Neuronal stem cell (in vitro differentiated cells): ENCODE measurements at regions not wholly inside any gene's neighbourhood (a gene's known extent, or its start where the extent isn't known, plus 50 kb on each side); places are given as distances from the start of the nearest gene placed in this dataset.

ENCODE experiments used
- DNase-seq: peaks from one replicate; pipeline ENCODE4 v3.0.0-alpha.2; 2013; ENCODE audit warnings: low spot score
- H2AFZ ChIP-seq: one replicate; pipeline ENCODE4 v1.6.1; 2013; ENCODE audit warnings: mild to moderate bottlenecking, low read length, inconsistent platforms
- H2AK5ac ChIP-seq: 2 replicates; pipeline ENCODE4 v1.6.1; 2013; ENCODE audit warnings: low read depth, mild to moderate bottlenecking, inconsistent platforms, low read length, moderate library complexity, mixed read lengths
- H2BK120ac ChIP-seq: 2 replicates; pipeline ENCODE4 v1.6.1; 2013; ENCODE audit warnings: low read depth, mild to moderate bottlenecking, inconsistent platforms, low read length, moderate library complexity, mixed read lengths
- H2BK12ac ChIP-seq: one replicate; pipeline ENCODE4 v1.6.1; 2013; ENCODE audit warnings: low read length, inconsistent platforms
- H2BK15ac ChIP-seq: 2 replicates; pipeline ENCODE4 v1.6.1; 2013; ENCODE audit warnings: mild to moderate bottlenecking, low read length, inconsistent platforms, mixed read lengths
- H2BK5ac ChIP-seq: one replicate; pipeline ENCODE4 v1.6.1; 2013; ENCODE audit warnings: inconsistent platforms, mild to moderate bottlenecking, low read length, moderate library complexity
- H3K14ac ChIP-seq: one replicate; pipeline ENCODE4 v1.6.1; 2013; ENCODE audit warnings: low read length, inconsistent platforms
- H3K18ac ChIP-seq: 2 replicates; pipeline ENCODE4 v1.6.1; 2013; ENCODE audit warnings: low read length, inconsistent platforms
- H3K23ac ChIP-seq: 2 replicates; pipeline ENCODE4 v1.6.1; 2013; ENCODE audit warnings: low read depth, mild to moderate bottlenecking, mixed read lengths, low read length, inconsistent platforms; ENCODE audit not compliant: poor library complexity
- H3K27ac ChIP-seq: replicated peaks from 3 replicates; pipeline ENCODE4 v1.5.1; 2013; ENCODE audit warnings: low read length, inconsistent platforms
- H3K27me3 ChIP-seq, 3 experiments: 2 replicates each; pipeline ENCODE4 v1.6.1; 2013; ENCODE audit warnings: low read length in 3 of 3, mild to moderate bottlenecking in 2 of 3, inconsistent platforms in 1 of 3, low read depth in 1 of 3, mixed read lengths in 1 of 3, moderate library complexity in 1 of 3; ENCODE audit not compliant: control insufficient read depth in 3 of 3, insufficient read depth in 3 of 3
- H3K36me3 ChIP-seq, 2 donors: replicated peaks in 1 of 2; 2 replicates each; pipeline ENCODE4 v1.6.1; 2013; ENCODE audit warnings: low read length in 2 of 2; ENCODE audit not compliant: control insufficient read depth in 2 of 2, insufficient read depth in 2 of 2
- H3K4ac ChIP-seq: 2 replicates; pipeline ENCODE4 v1.6.1; 2013; ENCODE audit warnings: inconsistent platforms, mild to moderate bottlenecking, low read length, moderate library complexity
- H3K4me1 ChIP-seq, 2 donors: 1 replicate in 1 of 2; 2 replicates in 1 of 2; pipeline ENCODE4 v1.6.1; 2013; ENCODE audit warnings: low read length in 2 of 2, low read depth in 1 of 2; ENCODE audit not compliant: control insufficient read depth in 2 of 2, insufficient read depth in 1 of 2
- H3K4me2 ChIP-seq: one replicate; pipeline ENCODE4 v1.6.1; 2013; ENCODE audit warnings: mild to moderate bottlenecking, low read length, inconsistent platforms; ENCODE audit not compliant: insufficient read depth, poor library complexity, severe bottlenecking
- H3K4me3 ChIP-seq, 2 donors: 2 replicates each; pipeline ENCODE4 v1.5.1; 2013; ENCODE audit warnings: low read length in 2 of 2, mild to moderate bottlenecking in 2 of 2, inconsistent platforms in 1 of 2, moderate library complexity in 1 of 2
- H3K79me1 ChIP-seq: one replicate; pipeline ENCODE4 v1.6.1; 2013; ENCODE audit warnings: low read depth, mild to moderate bottlenecking, inconsistent platforms, low read length, moderate library complexity
- H3K9ac ChIP-seq: one replicate; pipeline ENCODE4 v1.6.1; 2013; ENCODE audit warnings: mild to moderate bottlenecking, low read depth, low read length, inconsistent platforms; ENCODE audit not compliant: poor library complexity
- H3K9me3 ChIP-seq, 2 donors: replicated peaks in 1 of 2; 2 replicates each; pipeline versions ENCODE3 to v1.6.1; 2013; ENCODE audit warnings: low read length in 2 of 2, mild to moderate bottlenecking in 2 of 2, inconsistent platforms in 1 of 2, low read depth in 1 of 2, mixed read lengths in 1 of 2, moderate library complexity in 1 of 2; ENCODE audit not compliant: control insufficient read depth in 2 of 2, insufficient read depth in 1 of 2
- H4K8ac ChIP-seq: one replicate; pipeline ENCODE4 v1.6.1; 2013; ENCODE audit warnings: low read depth, mild to moderate bottlenecking, inconsistent platforms, low read length, moderate library complexity
- H4K91ac ChIP-seq: one replicate; pipeline ENCODE4 v1.6.1; 2013; ENCODE audit warnings: low read length, low read depth, mild to moderate bottlenecking, inconsistent platforms; ENCODE audit not compliant: poor library complexity
- WGBS, 2 donors: extraction: QIAGEN DNeasy Blood & Tissue Kit; methylation state at CpG; one replicate each; pipeline ENCODE4 v1.1.7; 2013; ENCODE audit warnings: missing lambda C conversion rate in 2 of 2, mixed read lengths in 1 of 2; ENCODE audit not compliant: insufficient read length in 2 of 2, insufficient replicate concordance in 1 of 2; ENCODE audit errors: extremely low coverage in 2 of 2; 5-methylcytosine and 5-hydroxymethylcytosine counted together

- no peak for DNase-seq
- no peak overlapping the region for H4K8ac ChIP-seq
- H3K4ac ChIP-seq, result no peak overlapping the region
- H2BK5ac ChIP-seq, result no peak overlapping the region
- no peak overlapping the region for H3K9ac ChIP-seq
- no peaks in the 10 kb centered on the region for H3K4me1 ChIP-seq
- no peak overlapping the region for H4K91ac ChIP-seq
- H2BK12ac ChIP-seq, result no peak overlapping the region
- no peak overlapping the region for H3K18ac ChIP-seq
- H2AFZ ChIP-seq, result no peak overlapping the region
- no peak overlapping the region for H3K27ac ChIP-seq
- no peaks in the 10 kb centered on the region for H3K9me3 ChIP-seq
- no peaks in the 10 kb centered on the region for H3K36me3 ChIP-seq
- H2AK5ac ChIP-seq, result no peak overlapping the region
- H3K27me3 ChIP-seq, result no peaks in the 10 kb centered on the region
- no peaks in the 10 kb centered on the region for H3K79me1 ChIP-seq
- H3K14ac ChIP-seq, result no peak overlapping the region
- H2BK120ac ChIP-seq, result no peak overlapping the region
- no CpG with 5 or more reads among the region's 3 CpGs for WGBS, 2 donors
- no peak overlapping the region for H3K23ac ChIP-seq
- H3K4me2 ChIP-seq, result no peak overlapping the region
- no peak overlapping the region for H3K4me3 ChIP-seq
- H2BK15ac ChIP-seq, result no peak overlapping the region
Measured at GRCh38 chr5:106720367-106720766, 950.4 kb downstream of the EFNA5 start.

GRCh38 chr5:106699796-106700195 is 970.9 kb downstream of the EFNA5 start:
- Histone ChIP-seq H2BK12ac (no peak overlapping the region), H3K79me1 (no peaks in the 10 kb centered on the region), H4K8ac (no peak overlapping the region), H3K4me2 (no peak overlapping the region), H2BK120ac (no peak overlapping the region), H3K18ac (no peak overlapping the region), H3K14ac (no peak overlapping the region), H3K23ac (no peak overlapping the region), H3K4me3 (no peak overlapping the region), H2AK5ac (no peak overlapping the region), H3K27me3 (no peaks in the 10 kb centered on the region), H2AFZ (no peak overlapping the region), H3K36me3 (no peaks in the 10 kb centered on the region), H3K9ac (no peak overlapping the region), H4K91ac (no peak overlapping the region), H3K9me3 (no peaks in the 10 kb centered on the region), H2BK5ac (no peak overlapping the region), H3K27ac (no peak overlapping the region), H2BK15ac (no peak overlapping the region), H3K4ac (no peak overlapping the region), H3K4me1 (no peaks in the 10 kb centered on the region)
- WGBS, 2 donors, result no CpG with 5 or more reads among the region's 1 CpG
- DNase-seq, result no peak

- H3K18ac ChIP-seq, result no peak overlapping the region
- H4K8ac ChIP-seq, result no peak overlapping the region
- no peak overlapping the region for H2BK5ac ChIP-seq
- no peak overlapping the region for H3K14ac ChIP-seq
- no peak overlapping the region for H3K9ac ChIP-seq
- H3K36me3 ChIP-seq, result no peaks in the 10 kb centered on the region
- H3K4me3 ChIP-seq, result no peak overlapping the region
- no peaks in the 10 kb centered on the region for H3K27me3 ChIP-seq
- H2BK15ac ChIP-seq, result no peak overlapping the region
- H3K4me2 ChIP-seq, result no peak overlapping the region
- H3K4ac ChIP-seq, result no peak overlapping the region
- no peak overlapping the region for H3K23ac ChIP-seq
- no peak overlapping the region for H4K91ac ChIP-seq
- H2BK12ac ChIP-seq, result no peak overlapping the region
- H3K79me1 ChIP-seq, result no peaks in the 10 kb centered on the region
- no peak overlapping the region for H2BK120ac ChIP-seq
- no peak overlapping the region for H2AFZ ChIP-seq
- no peaks in the 10 kb centered on the region for H3K9me3 ChIP-seq
- no peak overlapping the region for H2AK5ac ChIP-seq
- no peaks in the 10 kb centered on the region for H3K4me1 ChIP-seq
- no peak for DNase-seq
- H3K27ac ChIP-seq, result no peak overlapping the region
- no CpG with 5 or more reads among the region's 6 CpGs for WGBS, 2 donors
Measured at GRCh38 chr5:106699198-106699597, 971.5 kb downstream of the EFNA5 start.

- no peak overlapping the region for H3K27ac ChIP-seq
- no peak overlapping the region for H2BK12ac ChIP-seq
- H2AFZ ChIP-seq, result peak overlapping the region; percentile 20
- H3K4me1 ChIP-seq, result no peaks in the 10 kb centered on the region
- no peak overlapping the region for H2BK120ac ChIP-seq
- no CpG with 5 or more reads among the region's 5 CpGs for whole genome bisulfite sequencing, 2 donors
- H3K23ac ChIP-seq, result no peak overlapping the region
- no peak for DNase-seq
- no peaks in the 10 kb centered on the region for H3K9me3 ChIP-seq
- no peak overlapping the region for H3K18ac ChIP-seq
- no peak overlapping the region for H3K14ac ChIP-seq
- H4K8ac ChIP-seq, result no peak overlapping the region
- no peak overlapping the region for H3K4me3 ChIP-seq
- H2BK5ac ChIP-seq, result no peak overlapping the region
- H3K4ac ChIP-seq, result no peak overlapping the region
- H3K9ac ChIP-seq, result no peak overlapping the region
- no peak overlapping the region for H4K91ac ChIP-seq
- no peak overlapping the region for H2AK5ac ChIP-seq
- no peak overlapping the region for H3K4me2 ChIP-seq
- no peaks in the 10 kb centered on the region for H3K79me1 ChIP-seq
- H3K36me3 ChIP-seq, result no peaks in the 10 kb centered on the region
- no peak overlapping the region for H2BK15ac ChIP-seq
- H3K27me3 ChIP-seq, result no peaks in the 10 kb centered on the region
Measured at GRCh38 chr5:106698169-106698568, 972.6 kb downstream of the EFNA5 start.
